Tibial nerve (tissue), 4 donors: ENCODE measurements at regions not wholly inside any gene's neighbourhood (a gene's known extent, or its start where the extent isn't known, plus 50 kb on each side); places are given as distances from the start of the nearest gene placed in this dataset.

Source experiments
- EP300 ChIP-seq, 2 donors: sonication (generic); formaldehyde crosslinking; IDR thresholded peaks; one replicate each; pipeline ENCODE4 v1.6.1; 2017; ENCODE audit warnings: antibody characterized with exemption in 2 of 2, mild to moderate bottlenecking in 1 of 2
- POLR2A ChIP-seq, 2 donors: fragments of 450-650 bp; IDR thresholded peaks; one replicate each; pipeline ENCODE4 v1.6.1; 2017; ENCODE audit warnings: antibody characterized with exemption in 2 of 2, mild to moderate bottlenecking in 2 of 2, moderate library complexity in 2 of 2
- TF ChIP-seq, protein P1 (sequence below), 5 experiments: fragments of 200-600 bp in 3 of 5; fragments of 450-650 bp in 2 of 5; sonication (generic) in 3 of 5; IDR thresholded peaks; one replicate each; pipeline ENCODE4 v1.5.1; 2016 to 2019; ENCODE audit warnings: antibody characterized with exemption in 5 of 5, mild to moderate bottlenecking in 3 of 5, moderate library complexity in 2 of 5

DNA sequence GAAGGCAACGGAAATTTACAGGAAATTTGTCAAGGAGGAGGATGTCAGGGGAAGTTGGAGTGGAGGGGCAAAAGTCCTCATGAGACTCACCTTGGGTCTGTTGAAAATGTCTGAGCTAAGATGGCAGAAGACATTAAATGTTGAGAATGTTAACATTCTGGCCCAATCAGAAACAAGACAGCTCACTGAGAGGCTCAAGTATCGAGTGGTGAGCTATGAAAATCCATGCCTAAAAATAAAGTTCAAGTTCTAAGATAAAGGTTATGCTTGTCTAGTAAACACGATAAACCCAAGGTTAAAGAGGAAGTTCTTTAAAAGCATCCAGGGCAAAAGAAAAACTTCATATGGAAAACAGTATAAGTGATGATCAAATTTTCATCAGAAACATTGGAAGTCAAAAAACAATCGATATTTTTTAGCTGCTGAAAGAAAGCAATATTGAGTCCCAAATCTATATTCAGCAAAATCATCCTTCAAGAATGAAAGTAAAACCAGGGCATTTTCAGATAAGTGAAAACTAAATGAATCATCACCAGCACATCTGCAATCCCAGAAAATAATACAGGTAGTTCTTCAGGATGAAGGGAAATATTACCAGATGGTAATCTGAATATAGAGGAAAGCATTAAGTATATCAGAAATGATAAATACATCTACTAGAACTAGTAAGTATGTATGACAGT, 462.4 kb downstream of the TLL1 start:
- TF ChIP-seq POLR2A (IDR thresholded peaks at IDR 0.05) (no peak), EP300 (IDR thresholded peaks at IDR 0.05) (no peak)
- TF ChIP-seq, protein P1, sequence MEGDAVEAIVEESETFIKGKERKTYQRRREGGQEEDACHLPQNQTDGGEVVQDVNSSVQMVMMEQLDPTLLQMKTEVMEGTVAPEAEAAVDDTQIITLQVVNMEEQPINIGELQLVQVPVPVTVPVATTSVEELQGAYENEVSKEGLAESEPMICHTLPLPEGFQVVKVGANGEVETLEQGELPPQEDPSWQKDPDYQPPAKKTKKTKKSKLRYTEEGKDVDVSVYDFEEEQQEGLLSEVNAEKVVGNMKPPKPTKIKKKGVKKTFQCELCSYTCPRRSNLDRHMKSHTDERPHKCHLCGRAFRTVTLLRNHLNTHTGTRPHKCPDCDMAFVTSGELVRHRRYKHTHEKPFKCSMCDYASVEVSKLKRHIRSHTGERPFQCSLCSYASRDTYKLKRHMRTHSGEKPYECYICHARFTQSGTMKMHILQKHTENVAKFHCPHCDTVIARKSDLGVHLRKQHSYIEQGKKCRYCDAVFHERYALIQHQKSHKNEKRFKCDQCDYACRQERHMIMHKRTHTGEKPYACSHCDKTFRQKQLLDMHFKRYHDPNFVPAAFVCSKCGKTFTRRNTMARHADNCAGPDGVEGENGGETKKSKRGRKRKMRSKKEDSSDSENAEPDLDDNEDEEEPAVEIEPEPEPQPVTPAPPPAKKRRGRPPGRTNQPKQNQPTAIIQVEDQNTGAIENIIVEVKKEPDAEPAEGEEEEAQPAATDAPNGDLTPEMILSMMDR (IDR thresholded peaks at IDR 0.05): no peak
